Loucy (cell line): ENCODE measurements at regions not wholly inside any gene's neighbourhood (a gene's known extent, or its start where the extent isn't known, plus 50 kb on each side); places are given as distances from the start of the nearest gene placed in this dataset.

Experiments
- CTCF ChIP-seq: fragments of 200-600 bp; sonication (generic); conservative IDR thresholded peaks from 2 replicates; pipeline ENCODE4 v1.5.1; 2014; ENCODE audit warnings: mild to moderate bottlenecking, antibody characterized with exemption, low read length
- EZH2phosphoT487 ChIP-seq: fragments of 200-600 bp; IDR thresholded peaks from 2 replicates; pipeline ENCODE4 v1.6.1; 2018; ENCODE audit warnings: antibody characterized with exemption, mild to moderate bottlenecking, moderate library complexity, borderline replicate concordance

- TF ChIP-seq CTCF, result no peak
- no peak for TF ChIP-seq EZH2phosphoT487
Observed at GRCh38 chr10:101280511-101280910, 51.2 kb upstream of the LBX1 start.
